GM19467 (cell line): ENCODE measurements at regions not wholly inside any gene's neighbourhood (a gene's known extent, or its start where the extent isn't known, plus 50 kb on each side); places are given as distances from the start of the nearest gene placed in this dataset.

ENCODE experiments used
- ATAC-seq: cut with Tn5 transposase; IDR thresholded peaks from one replicate; pipeline ENCODE4 v1.9.1; 2021; ENCODE audit warnings: mild to moderate bottlenecking, moderate library complexity; ENCODE audit not compliant: unreplicated experiment

- ATAC-seq = no peak
Observed at GRCh38 chrX:137483554-137483953, 82.4 kb upstream of the ZIC3 start.

GRCh38 chrX:137482136-137482535, 83.8 kb upstream of the ZIC3 start:
- no peak for ATAC-seq

DNA sequence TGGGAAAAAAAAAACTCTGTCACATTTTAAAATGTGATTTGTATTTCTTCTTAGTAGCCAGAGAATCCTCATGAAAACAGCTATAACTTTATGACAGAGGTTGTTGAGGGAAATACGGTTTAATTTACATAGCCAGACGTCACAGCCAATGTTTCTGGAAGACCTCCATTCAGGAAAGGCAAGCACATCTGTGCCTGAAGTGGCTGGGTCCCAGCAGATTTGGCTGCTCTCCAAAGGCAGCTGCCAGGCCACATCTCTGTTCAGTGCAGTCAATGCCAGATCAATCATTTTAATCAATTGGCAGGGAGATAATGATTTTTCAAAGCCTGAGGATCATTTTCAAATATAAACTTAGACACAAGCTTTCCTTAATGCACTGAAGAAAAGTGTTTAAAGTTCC, 86.5 kb upstream of the ZIC3 start:
- ATAC-seq = no peak

- ATAC-seq = no peak
Observed at GRCh38 chrX:137441711-137442110, 124.2 kb upstream of the ZIC3 start.

GRCh38 chrX:137432609-137433008, 133.3 kb upstream of the ZIC3 start:
- ATAC-seq = peak; percentile 53

- no peak for ATAC-seq
Observed at GRCh38 chrX:137431693-137432488, 134.0 kb upstream of the ZIC3 start.

DNA sequence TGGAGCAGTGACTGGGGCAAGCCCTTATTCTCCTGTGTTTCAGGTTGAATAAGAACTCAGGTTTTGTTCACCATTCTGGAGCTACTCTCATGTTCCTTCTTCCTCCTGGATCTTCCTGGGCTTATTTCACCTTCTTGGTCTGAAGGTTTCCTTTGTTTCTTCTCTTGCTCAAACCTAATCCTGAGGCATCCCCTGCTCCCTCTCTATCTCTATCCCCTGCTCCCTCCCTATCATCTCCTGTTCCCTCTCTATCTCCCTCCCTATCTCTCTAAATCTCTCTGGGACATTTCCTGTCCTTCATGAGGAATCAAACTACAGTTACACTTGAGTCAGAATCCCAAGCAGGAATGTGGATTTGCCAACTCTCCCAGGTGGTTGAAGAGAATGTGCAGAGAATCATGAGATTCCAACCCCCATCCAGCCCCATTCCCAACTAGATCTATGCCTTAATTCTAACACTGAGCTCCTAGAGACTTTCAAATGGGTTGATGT, 134.9 kb upstream of the ZIC3 start:
- ATAC-seq = no peak

DNA sequence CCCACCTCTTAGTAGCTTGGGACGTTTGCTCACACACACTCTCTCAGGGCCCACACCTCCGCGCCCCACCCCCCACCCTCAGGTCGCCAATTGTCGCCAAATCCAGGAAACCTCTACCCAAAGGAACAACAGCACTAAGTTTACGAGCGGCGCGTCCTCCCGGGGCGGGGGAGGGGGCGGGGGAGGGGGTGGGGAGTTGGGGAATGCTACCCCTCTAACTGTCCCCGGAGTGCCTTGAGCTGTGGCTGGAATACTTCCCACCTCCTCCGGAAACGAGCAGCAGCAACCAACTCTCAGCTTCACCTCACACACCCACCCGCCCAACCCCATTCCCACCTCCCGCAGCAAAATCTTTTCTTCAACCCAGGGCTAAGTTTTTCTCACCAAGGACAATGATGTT, 135.6 kb upstream of the ZIC3 start:
- no peak for ATAC-seq

GRCh38 chrX:137428766-137429591, 136.9 kb upstream of the ZIC3 start:
- no peak for ATAC-seq

DNA sequence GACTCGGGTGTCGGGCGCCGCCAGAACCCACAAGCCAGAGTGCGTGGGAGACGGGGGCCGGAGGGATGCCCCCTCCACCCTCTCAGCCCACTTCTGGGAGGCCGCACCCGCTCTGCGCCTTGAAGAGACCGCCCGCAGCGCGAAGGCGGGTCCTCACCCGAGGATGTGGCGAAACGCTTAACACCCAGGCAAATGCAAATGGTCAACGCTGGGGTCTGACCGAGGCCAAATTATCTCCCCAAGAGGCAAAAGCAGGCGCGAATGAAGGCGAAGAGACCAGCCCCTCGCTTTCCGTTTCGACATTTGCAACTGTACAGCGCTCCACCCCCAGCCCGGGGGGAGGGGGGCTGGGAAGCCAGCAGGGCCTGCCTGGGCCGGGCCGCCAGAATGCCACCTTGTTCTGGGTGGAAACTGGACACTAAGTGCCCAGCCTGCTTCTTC, 137.7 kb upstream of the ZIC3 start:
- ATAC-seq = no peak

GRCh38 chrX:137427816-137428215, 138.1 kb upstream of the ZIC3 start:
- no peak for ATAC-seq

DNA sequence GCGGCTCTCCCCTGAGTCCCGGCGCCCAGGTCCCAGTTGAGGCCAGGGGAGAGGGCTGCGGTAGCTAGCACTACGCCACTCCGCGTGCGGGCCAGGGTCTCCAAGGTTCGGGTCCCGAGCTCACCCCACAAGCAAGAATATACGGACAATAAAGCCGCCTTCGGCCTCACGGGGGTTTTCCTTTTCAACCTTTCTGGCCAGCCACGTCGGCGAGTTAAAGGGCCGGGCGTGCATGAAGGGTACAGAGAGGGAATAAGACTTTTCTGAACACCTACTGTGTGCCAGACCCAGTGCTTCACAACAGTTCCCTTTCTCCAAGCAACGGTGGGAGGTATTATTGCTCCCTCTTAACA, 138.5 kb upstream of the ZIC3 start:
- ATAC-seq = no peak

DNA sequence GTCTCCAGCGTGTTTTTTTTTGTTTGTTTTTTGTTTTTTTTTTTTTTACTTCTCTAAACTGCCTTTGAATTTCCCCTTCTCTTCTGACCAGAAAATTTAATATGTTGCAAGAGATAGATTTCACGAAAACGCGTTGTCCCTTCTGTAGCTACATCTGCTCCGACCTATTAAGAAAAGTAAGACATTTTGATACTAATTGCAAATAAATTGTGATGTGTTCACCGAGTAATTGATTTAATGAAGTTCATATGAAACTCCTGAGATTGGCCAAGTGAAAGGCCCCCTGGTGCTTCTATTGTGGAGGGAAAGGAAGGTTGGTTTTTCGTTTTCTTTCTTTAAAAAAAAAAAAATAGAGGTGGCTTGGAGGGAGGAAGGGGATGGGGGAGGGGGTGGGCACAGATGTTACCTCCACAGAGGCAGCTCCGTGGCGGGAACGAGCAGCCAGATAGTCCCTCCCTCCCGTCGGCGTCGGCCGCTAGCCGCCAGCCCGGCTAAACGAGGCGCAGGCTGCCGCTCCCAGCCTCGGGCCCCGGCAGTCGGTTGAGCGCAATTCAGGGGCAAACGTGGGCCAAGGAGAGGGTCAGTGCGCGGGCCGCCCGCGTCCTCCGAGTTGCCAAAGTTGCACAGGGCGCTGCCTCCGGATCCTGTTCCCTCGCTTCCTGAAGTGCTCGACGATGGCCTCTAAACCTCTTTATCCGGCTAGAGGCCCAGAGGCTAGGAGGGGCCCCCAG, 139.1 kb upstream of the ZIC3 start:
- no peak for ATAC-seq

- ATAC-seq = no peak
Observed at GRCh38 chrX:137425986-137426385, 139.9 kb upstream of the ZIC3 start.

- ATAC-seq = no peak
Observed at GRCh38 chrX:137425273-137425902, 140.5 kb upstream of the ZIC3 start.

DNA sequence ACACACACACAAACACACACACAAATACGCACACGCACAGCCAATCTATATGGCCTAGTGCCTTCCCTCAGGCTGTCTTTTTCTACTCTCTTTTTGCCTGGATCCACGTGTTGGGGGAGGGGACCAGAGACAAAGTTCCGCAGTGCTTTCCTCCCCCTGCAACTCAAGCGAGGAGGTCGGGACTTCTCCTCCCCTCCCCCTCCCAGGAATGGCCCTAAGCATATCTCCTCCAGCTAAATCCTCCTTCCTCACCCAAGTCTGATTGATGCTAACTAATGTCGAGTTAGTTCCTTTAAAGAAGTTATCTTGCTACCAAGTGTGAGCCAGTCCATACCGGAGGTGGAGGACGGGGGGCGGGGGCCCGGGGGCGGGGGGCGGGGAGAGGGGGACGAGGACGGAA, 141.2 kb upstream of the ZIC3 start:
- ATAC-seq = no peak

GRCh38 chrX:137423241-137423640, 142.7 kb upstream of the ZIC3 start:
- ATAC-seq = no peak

DNA sequence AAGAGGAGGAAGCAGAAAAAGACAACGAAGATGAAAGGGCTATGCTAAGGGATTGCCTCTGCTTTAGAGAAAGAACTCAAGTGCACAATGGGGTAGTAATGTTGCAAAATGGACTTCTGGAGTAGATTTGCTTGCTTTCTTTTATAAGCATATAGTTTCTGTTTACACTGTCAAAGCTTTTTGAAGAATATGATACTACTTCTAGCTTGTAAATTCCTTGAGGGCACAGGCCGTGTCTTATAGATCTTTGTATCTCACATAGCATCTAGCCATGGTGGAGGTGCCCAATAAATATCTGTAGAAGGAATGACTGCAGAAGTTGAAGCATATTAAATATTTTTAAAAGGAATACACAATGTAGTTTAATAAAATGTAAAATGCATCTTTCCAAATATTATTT, 147.8 kb upstream of the ZIC3 start:
- no peak for ATAC-seq

DNA sequence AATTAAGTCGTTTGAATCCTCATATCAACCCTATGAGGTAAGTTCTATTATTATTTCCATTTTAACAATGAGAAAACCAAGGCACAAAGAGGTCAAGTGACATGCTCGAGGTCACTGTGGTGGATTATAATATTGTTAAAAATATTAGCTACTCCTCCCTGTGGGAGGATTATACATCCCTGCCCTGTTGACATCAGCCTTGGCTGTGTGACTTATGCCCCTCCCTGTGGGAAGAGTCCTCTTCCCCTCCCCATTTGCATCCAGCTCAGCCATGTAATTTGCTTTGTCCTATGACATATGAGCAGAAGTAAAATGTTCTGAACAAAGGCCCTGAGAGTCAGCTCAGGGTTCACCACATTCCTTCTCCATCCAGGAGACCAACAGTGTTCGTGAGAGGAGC, 152.7 kb upstream of the ZIC3 start:
- no peak for ATAC-seq

GRCh38 chrX:137405449-137406140, 160.3 kb upstream of the ZIC3 start:
- ATAC-seq = no peak
